Liver (tissue), 8 donors: ENCODE measurements at regions not wholly inside any gene's neighbourhood (a gene's known extent, or its start where the extent isn't known, plus 50 kb on each side); places are given as distances from the start of the nearest gene placed in this dataset.

Experiments
- DNase-seq: peaks from one replicate; pipeline ENCODE4 v3.0.0-alpha.2; 2017; ENCODE audit warnings: low spot score
- H3K27ac ChIP-seq, 2 donors: one replicate each; pipeline ENCODE4 v1.7.0; 2013; ENCODE audit warnings: inconsistent platforms in 2 of 2, low read length in 2 of 2, control low read depth in 1 of 2, low read depth in 1 of 2, mild to moderate bottlenecking in 1 of 2
- H3K27me3 ChIP-seq, 4 donors: one replicate each; pipeline versions ENCODE4 v1.6.1 to v1.7.0; 2013; ENCODE audit warnings: low read length in 3 of 4, inconsistent platforms in 1 of 4, mild to moderate bottlenecking in 1 of 4, moderate library complexity in 1 of 4; ENCODE audit not compliant: control insufficient read depth in 4 of 4, insufficient read depth in 4 of 4
- H3K36me3 ChIP-seq, 4 donors: one replicate each; pipeline versions ENCODE4 v1.6.1 to v1.7.0; 2013; ENCODE audit warnings: low read length in 3 of 4, mild to moderate bottlenecking in 3 of 4, low read depth in 1 of 4, moderate library complexity in 1 of 4; ENCODE audit not compliant: control insufficient read depth in 4 of 4, insufficient read depth in 3 of 4
- H3K4me1 ChIP-seq, 4 donors: one replicate each; pipeline versions ENCODE4 v1.6.1 to v1.7.0; 2013; ENCODE audit warnings: low read length in 3 of 4, mild to moderate bottlenecking in 3 of 4, moderate library complexity in 1 of 4; ENCODE audit not compliant: control insufficient read depth in 4 of 4, insufficient read depth in 4 of 4
- H3K4me3 ChIP-seq, 3 donors: one replicate each; pipeline versions ENCODE4 v1.6.1 to v1.7.0; 2013; ENCODE audit warnings: low read length in 3 of 3, control low read depth in 1 of 3, low read depth in 1 of 3, mild to moderate bottlenecking in 1 of 3
- H3K9ac ChIP-seq, 2 donors: one replicate each; pipeline ENCODE4 v1.7.0; 2013; ENCODE audit warnings: low read length in 2 of 2, mild to moderate bottlenecking in 2 of 2, moderate library complexity in 2 of 2, control low read depth in 1 of 2, low read depth in 1 of 2
- H3K9me3 ChIP-seq, 4 donors: one replicate each; pipeline versions ENCODE4 v1.6.1 to v1.7.0; 2013; ENCODE audit warnings: low read length in 3 of 4; ENCODE audit not compliant: control insufficient read depth in 4 of 4
- EGR1 ChIP-seq, 2 donors: IDR thresholded peaks; 2 replicates each; pipeline ENCODE4 v1.6.1; 2016 to 2018; ENCODE audit warnings: antibody characterized with exemption in 2 of 2, low read depth in 2 of 2
- FOXA1 ChIP-seq: IDR thresholded peaks from 2 replicates; pipeline ENCODE4 v1.6.1; 2016; ENCODE audit warnings: antibody characterized with exemption
- FOXA2 ChIP-seq: IDR thresholded peaks from 2 replicates; pipeline ENCODE4 v1.6.1; 2016; ENCODE audit warnings: antibody characterized with exemption
- GABPA ChIP-seq, 2 donors: IDR thresholded peaks in 1 of 2; conservative IDR thresholded peaks in 1 of 2; 2 replicates each; pipeline ENCODE4 v1.6.1; 2016; ENCODE audit warnings: antibody characterized with exemption in 2 of 2, mild to moderate bottlenecking in 1 of 2, moderate library complexity in 1 of 2
- HNF4A ChIP-seq, 2 donors: conservative IDR thresholded peaks; 2 replicates each; pipeline ENCODE4 v1.6.1; 2016; ENCODE audit warnings: antibody characterized with exemption in 2 of 2, mild to moderate bottlenecking in 2 of 2
- HNF4G ChIP-seq: IDR thresholded peaks from 2 replicates; pipeline ENCODE4 v1.6.1; 2016; ENCODE audit warnings: antibody characterized with exemption
- JUND ChIP-seq, 2 donors: IDR thresholded peaks; 2 replicates each; pipeline ENCODE4 v1.6.1; 2016; ENCODE audit warnings: antibody characterized with exemption in 2 of 2
- NR2F2 ChIP-seq: IDR thresholded peaks from 2 replicates; pipeline ENCODE4 v1.6.1; 2016; ENCODE audit warnings: antibody characterized with exemption
- RAD21 ChIP-seq, 2 donors: IDR thresholded peaks; 2 replicates each; pipeline ENCODE4 v1.6.1; 2016; ENCODE audit warnings: antibody characterized with exemption in 2 of 2, mild to moderate bottlenecking in 2 of 2
- SP1 ChIP-seq: IDR thresholded peaks from 2 replicates; pipeline ENCODE4 v1.6.1; 2018; ENCODE audit warnings: antibody characterized with exemption, mild to moderate bottlenecking
- YY1 ChIP-seq: IDR thresholded peaks from 2 replicates; pipeline ENCODE4 v1.6.1; 2016; ENCODE audit warnings: antibody characterized with exemption, mild to moderate bottlenecking
- WGBS: extraction: QIAGEN DNeasy Blood & Tissue Kit; methylation state at CpG from one replicate; pipeline ENCODE4 v1.1.7; 2013; 5-methylcytosine and 5-hydroxymethylcytosine counted together
- TF ChIP-seq, protein P1 (sequence below): IDR thresholded peaks from 2 replicates; pipeline ENCODE4 v1.6.1; 2016; ENCODE audit warnings: antibody characterized with exemption
- TF ChIP-seq, protein P2 (sequence below): IDR thresholded peaks from 2 replicates; pipeline ENCODE4 v1.6.1; 2016; ENCODE audit warnings: antibody characterized with exemption, mild to moderate bottlenecking
- TF ChIP-seq, protein P3 (sequence below): IDR thresholded peaks from 2 replicates; pipeline ENCODE4 v1.6.1; 2016; ENCODE audit warnings: antibody characterized with exemption
- TF ChIP-seq, protein P4 (sequence below): IDR thresholded peaks from 2 replicates; pipeline ENCODE4 v1.6.1; 2016; ENCODE audit warnings: antibody characterized with exemption
- TF ChIP-seq, protein P5 (sequence below): fragments of 150-350 bp; IDR thresholded peaks from 2 replicates; pipeline ENCODE4 v1.5.1; 2017; ENCODE audit warnings: improper control_type of control experiment, low read depth, low read length; ENCODE audit not compliant: missing input control
- donor health status: healthy.
- donor health status: healthy.
- donor health status: healthy.
- donor health status: healthy.
- donor health status: healthy.

DNA sequence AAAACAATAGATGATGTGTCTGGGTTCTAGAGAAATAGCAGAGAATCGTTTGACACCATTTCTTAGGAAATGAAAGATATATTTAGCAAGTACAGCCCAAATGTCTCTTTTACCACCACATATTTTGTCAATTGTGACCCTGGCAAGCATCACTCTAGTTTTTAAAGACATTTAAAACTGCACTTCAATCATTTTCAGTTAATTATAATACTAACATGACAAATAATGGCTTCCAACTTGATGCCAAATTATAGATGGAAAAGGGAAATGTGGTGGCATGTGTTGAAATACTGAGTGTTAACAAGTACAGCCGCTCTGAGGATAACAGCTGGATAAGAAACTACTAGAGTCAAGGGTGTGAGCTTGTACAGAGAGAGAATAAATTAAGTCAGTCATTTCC lies 648.9 kb downstream of the FRK start (continued):
- TF ChIP-seq JUND (IDR thresholded peaks at IDR 0.05) = no peak
- TF ChIP-seq FOXA2 = no peak
- TF ChIP-seq NR2F2 = no peak

DNA sequence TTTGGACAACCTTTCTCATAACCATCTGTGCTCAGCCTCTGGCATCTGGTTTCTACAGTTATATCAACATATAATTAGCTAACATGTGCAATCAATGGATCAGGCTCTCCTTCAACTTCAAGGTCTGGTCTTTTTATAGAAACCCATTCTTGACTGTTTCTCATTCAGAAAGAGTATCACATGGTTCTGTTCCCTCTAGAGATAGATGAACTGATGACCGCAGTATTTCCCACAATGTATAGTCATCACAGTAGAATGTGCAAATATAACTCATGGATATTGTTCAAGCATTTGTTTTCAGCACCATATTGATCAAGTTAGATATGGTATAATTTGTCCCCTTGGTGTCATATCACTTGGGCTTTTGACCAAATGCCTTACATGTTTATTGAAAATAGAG lies 656.2 kb downstream of the FRK start:
- Histone ChIP-seq H3K36me3 (no peaks in the 10 kb centered on the region), H3K27ac (no peak overlapping the region), H3K4me1 (no peaks in the 10 kb centered on the region), H3K9ac (no peak overlapping the region), H3K27me3 (no peaks in the 10 kb centered on the region), H3K9me3 (peaks cover 0 to 1% (median 0%) of the 10 kb centered on the region in 4 donors), H3K4me3 (no peak overlapping the region)
- TF ChIP-seq FOXA1 (no peak), HNF4G (no peak), NR2F2 (no peak), RAD21 (IDR thresholded peaks at IDR 0.05) (no peak), HNF4A (conservative IDR thresholded peaks at IDR 0.05) (no peak), YY1 (no peak), FOXA2 (no peak), GABPA (IDR thresholded peaks at IDR 0.05 in 1 of 2, conservative IDR thresholded peaks at IDR 0.05 in 1 of 2) (no peak), EGR1 (IDR thresholded peaks at IDR 0.05; ENCODE audit: low read depth in 2 of 2) (no peak), SP1 (no peak), JUND (IDR thresholded peaks at IDR 0.05) (no peak)
- TF ChIP-seq, protein P1, sequence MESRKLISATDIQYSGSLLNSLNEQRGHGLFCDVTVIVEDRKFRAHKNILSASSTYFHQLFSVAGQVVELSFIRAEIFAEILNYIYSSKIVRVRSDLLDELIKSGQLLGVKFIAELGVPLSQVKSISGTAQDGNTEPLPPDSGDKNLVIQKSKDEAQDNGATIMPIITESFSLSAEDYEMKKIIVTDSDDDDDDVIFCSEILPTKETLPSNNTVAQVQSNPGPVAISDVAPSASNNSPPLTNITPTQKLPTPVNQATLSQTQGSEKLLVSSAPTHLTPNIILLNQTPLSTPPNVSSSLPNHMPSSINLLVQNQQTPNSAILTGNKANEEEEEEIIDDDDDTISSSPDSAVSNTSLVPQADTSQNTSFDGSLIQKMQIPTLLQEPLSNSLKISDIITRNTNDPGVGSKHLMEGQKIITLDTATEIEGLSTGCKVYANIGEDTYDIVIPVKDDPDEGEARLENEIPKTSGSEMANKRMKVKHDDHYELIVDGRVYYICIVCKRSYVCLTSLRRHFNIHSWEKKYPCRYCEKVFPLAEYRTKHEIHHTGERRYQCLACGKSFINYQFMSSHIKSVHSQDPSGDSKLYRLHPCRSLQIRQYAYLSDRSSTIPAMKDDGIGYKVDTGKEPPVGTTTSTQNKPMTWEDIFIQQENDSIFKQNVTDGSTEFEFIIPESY = no peak
- TF ChIP-seq, protein P2, sequence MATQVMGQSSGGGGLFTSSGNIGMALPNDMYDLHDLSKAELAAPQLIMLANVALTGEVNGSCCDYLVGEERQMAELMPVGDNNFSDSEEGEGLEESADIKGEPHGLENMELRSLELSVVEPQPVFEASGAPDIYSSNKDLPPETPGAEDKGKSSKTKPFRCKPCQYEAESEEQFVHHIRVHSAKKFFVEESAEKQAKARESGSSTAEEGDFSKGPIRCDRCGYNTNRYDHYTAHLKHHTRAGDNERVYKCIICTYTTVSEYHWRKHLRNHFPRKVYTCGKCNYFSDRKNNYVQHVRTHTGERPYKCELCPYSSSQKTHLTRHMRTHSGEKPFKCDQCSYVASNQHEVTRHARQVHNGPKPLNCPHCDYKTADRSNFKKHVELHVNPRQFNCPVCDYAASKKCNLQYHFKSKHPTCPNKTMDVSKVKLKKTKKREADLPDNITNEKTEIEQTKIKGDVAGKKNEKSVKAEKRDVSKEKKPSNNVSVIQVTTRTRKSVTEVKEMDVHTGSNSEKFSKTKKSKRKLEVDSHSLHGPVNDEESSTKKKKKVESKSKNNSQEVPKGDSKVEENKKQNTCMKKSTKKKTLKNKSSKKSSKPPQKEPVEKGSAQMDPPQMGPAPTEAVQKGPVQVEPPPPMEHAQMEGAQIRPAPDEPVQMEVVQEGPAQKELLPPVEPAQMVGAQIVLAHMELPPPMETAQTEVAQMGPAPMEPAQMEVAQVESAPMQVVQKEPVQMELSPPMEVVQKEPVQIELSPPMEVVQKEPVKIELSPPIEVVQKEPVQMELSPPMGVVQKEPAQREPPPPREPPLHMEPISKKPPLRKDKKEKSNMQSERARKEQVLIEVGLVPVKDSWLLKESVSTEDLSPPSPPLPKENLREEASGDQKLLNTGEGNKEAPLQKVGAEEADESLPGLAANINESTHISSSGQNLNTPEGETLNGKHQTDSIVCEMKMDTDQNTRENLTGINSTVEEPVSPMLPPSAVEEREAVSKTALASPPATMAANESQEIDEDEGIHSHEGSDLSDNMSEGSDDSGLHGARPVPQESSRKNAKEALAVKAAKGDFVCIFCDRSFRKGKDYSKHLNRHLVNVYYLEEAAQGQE = no peak
- TF ChIP-seq, protein P3, sequence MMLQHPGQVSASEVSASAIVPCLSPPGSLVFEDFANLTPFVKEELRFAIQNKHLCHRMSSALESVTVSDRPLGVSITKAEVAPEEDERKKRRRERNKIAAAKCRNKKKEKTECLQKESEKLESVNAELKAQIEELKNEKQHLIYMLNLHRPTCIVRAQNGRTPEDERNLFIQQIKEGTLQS = no peak
- TF ChIP-seq, protein P4, sequence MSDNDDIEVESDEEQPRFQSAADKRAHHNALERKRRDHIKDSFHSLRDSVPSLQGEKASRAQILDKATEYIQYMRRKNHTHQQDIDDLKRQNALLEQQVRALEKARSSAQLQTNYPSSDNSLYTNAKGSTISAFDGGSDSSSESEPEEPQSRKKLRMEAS = no peak
- TF ChIP-seq, protein P5, sequence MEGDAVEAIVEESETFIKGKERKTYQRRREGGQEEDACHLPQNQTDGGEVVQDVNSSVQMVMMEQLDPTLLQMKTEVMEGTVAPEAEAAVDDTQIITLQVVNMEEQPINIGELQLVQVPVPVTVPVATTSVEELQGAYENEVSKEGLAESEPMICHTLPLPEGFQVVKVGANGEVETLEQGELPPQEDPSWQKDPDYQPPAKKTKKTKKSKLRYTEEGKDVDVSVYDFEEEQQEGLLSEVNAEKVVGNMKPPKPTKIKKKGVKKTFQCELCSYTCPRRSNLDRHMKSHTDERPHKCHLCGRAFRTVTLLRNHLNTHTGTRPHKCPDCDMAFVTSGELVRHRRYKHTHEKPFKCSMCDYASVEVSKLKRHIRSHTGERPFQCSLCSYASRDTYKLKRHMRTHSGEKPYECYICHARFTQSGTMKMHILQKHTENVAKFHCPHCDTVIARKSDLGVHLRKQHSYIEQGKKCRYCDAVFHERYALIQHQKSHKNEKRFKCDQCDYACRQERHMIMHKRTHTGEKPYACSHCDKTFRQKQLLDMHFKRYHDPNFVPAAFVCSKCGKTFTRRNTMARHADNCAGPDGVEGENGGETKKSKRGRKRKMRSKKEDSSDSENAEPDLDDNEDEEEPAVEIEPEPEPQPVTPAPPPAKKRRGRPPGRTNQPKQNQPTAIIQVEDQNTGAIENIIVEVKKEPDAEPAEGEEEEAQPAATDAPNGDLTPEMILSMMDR = no peak
- WGBS = 90% methylated on average over 1 of the region's 1 CpG
- no peak for DNase-seq
